GM21529 (cell line): ENCODE measurements at regions not wholly inside any gene's neighbourhood (a gene's known extent, or its start where the extent isn't known, plus 50 kb on each side); places are given as distances from the start of the nearest gene placed in this dataset.

Source experiments
- ATAC-seq: cut with Tn5 transposase; IDR thresholded peaks from one replicate; pipeline ENCODE4 v1.9.1; 2021; ENCODE audit not compliant: unreplicated experiment

- no peak for ATAC-seq
Measured at GRCh38 chr3:155029941-155030340, 50.2 kb upstream of the MME start.

GRCh38 chr3:155026999-155027591 is 53.0 kb upstream of the MME start:
- no peak for ATAC-seq

GRCh38 chr3:155024006-155024638 is 56.0 kb upstream of the MME start:
- no peak for ATAC-seq

GRCh38 chr3:155022896-155023295 is 57.2 kb upstream of the MME start:
- no peak for ATAC-seq

GRCh38 chr3:155019575-155019974 is 60.5 kb upstream of the MME start:
- no peak for ATAC-seq

- no peak for ATAC-seq
Measured at GRCh38 chr3:155018621-155019330, 61.3 kb upstream of the MME start.

- no peak for ATAC-seq
Measured at GRCh38 chr3:155015776-155016436, 64.2 kb upstream of the MME start.

- no peak for ATAC-seq
Measured at GRCh38 chr3:155014953-155015352, 65.2 kb upstream of the MME start.

GRCh38 chr3:155013427-155013826 is 66.7 kb upstream of the MME start:
- ATAC-seq: no peak

- no peak for ATAC-seq
Measured at GRCh38 chr3:155012584-155012983, 67.5 kb upstream of the MME start.

- ATAC-seq: no peak
Measured at GRCh38 chr3:155010416-155010815, 69.7 kb upstream of the MME start.

GRCh38 chr3:155009217-155009616 is 70.9 kb upstream of the MME start:
- ATAC-seq: no peak

GRCh38 chr3:155007729-155008128 is 72.4 kb upstream of the MME start:
- no peak for ATAC-seq

GRCh38 chr3:155001289-155002010 is 78.7 kb upstream of the MME start:
- ATAC-seq: no peak

- no peak for ATAC-seq
Measured at GRCh38 chr3:154992655-154993054, 87.5 kb upstream of the MME start.

- ATAC-seq: no peak
Measured at GRCh38 chr3:154990543-154990942, 89.6 kb upstream of the MME start.

- ATAC-seq: no peak
Measured at GRCh38 chr3:154987846-154988245, 92.3 kb upstream of the MME start.

GRCh38 chr3:154981664-154982063 is 98.5 kb upstream of the MME start:
- no peak for ATAC-seq

GRCh38 chr3:154981201-154981600 is 98.9 kb upstream of the MME start:
- ATAC-seq: no peak

GRCh38 chr3:154979331-154979730 is 100.8 kb upstream of the MME start:
- no peak for ATAC-seq

GRCh38 chr3:154977666-154978065 is 102.5 kb upstream of the MME start:
- no peak for ATAC-seq
